HG03064 (cell line): ENCODE measurements at regions not wholly inside any gene's neighbourhood (a gene's known extent, or its start where the extent isn't known, plus 50 kb on each side); places are given as distances from the start of the nearest gene placed in this dataset.

Experiments used
- ATAC-seq: cut with Tn5 transposase; IDR thresholded peaks from one replicate; pipeline ENCODE4 v1.9.1; 2021; ENCODE audit warnings: low read depth; ENCODE audit not compliant: unreplicated experiment

DNA sequence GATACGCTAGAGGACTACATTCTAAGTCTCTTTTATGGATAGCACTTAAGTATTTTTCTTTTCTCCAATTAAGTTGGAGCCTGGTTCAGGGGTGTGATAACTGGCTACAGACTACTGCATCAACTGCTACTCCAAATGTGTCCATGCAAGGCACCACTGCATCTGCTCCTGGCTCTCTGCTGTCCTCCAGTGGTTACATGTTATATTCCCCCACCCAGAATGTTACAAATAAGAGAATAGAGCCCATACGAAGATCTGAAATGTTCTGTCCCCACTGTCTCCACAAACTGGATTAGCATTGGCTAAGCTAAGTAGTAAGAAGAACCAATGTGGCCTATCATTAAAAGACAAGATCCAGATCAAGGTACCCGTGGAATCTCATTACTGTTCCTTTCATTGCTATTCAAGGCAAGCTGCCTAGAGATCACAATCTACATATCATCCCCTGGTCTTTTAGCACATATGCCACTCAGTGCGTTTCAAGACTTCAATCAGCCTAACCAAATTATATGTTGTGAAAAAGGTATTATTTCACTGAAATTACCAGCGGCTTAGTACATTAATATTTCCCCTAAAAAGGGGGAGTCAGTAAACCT lies 308.3 kb upstream of the SLC8A1 start:
- no peak for ATAC-seq

GRCh38 chr2:40773291-40773690 lies 321.4 kb upstream of the SLC8A1 start:
- ATAC-seq, result no peak

GRCh38 chr2:40783704-40784103 lies 331.8 kb upstream of the SLC8A1 start:
- no peak for ATAC-seq

DNA sequence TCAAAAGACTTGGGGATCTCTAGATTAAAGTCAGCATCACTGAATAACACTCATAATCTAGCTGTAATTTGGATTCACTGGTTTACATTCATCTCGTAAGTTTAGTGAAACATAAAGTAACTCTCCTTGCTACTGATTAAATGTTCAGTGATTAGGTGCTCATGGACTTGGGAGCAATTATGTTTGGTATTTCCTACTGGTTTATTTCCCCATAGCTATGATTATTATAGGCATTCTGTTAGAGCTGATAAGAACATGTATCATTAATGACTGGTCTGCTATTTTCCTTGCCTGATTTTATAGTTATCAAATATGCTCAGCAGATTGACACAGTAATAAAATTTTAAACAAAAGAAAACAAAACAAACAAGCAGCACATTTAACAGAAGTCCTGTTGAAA lies 334.7 kb upstream of the SLC8A1 start:
- ATAC-seq, result no peak

DNA sequence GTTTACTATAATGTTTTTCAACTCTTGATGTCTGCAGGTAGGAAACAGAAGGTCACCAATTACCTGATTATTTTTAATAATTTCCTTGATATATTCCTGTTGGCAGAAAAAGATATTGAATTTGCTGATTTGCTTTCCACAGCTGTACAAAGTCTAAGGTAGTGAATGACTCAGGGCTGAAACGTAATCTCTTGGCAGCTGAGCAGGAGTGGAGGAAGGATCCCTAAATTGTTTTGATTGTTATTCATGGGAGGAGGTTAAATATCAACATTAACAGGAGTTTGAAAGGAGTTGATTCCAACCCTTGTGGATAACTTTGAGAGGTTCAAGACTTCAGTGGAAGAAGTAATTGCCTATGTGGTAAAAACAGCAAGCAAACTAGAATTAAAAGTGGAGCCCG lies 345.2 kb upstream of the SLC8A1 start:
- no peak for ATAC-seq

DNA sequence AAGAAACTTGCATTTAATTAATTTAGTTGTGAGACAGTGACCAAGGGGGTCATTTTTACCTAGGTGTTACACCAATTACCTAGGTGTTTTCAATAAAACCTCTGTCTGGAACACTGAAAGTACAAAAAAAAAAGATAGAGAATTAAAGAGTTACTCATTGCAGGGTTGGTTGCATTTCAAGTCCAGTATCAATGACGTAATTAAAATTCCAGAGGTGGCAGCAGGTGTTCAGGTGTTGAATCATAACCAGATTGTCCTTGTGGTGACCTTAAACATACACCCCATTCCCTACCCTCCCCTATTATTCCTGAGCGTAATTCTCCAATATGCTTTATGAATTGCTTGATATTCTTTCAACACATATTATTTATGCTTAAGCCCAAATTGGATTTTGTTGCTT lies 352.0 kb upstream of the SLC8A1 start:
- no peak for ATAC-seq

DNA sequence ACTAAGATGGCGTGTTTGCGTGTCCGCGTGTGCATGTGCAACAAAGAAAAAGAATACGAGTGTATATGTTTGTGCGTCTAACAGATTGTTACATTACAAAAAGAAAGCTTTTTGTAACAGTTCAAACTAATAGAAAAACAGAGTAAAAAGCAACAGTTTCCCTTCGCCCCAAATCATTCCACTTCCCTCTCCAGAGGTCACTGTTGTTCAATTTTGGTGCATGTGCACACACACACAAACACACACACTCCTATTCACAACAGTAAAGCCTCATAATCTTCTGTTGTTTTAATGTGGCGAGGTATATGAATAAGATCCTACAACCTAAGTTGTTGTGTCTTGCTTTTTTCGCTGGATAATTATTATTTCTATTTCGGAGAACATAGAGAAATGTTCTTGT lies 357.3 kb upstream of the SLC8A1 start:
- no peak for ATAC-seq

- no peak for ATAC-seq
These were observed 362.7 kb upstream of the SLC8A1 start for GRCh38 chr2:40814616-40815015.

GRCh38 chr2:40820319-40820718 lies 368.4 kb upstream of the SLC8A1 start:
- ATAC-seq, result no peak

- ATAC-seq, result no peak
These were observed 371.6 kb upstream of the SLC8A1 start for GRCh38 chr2:40823478-40823877.

DNA sequence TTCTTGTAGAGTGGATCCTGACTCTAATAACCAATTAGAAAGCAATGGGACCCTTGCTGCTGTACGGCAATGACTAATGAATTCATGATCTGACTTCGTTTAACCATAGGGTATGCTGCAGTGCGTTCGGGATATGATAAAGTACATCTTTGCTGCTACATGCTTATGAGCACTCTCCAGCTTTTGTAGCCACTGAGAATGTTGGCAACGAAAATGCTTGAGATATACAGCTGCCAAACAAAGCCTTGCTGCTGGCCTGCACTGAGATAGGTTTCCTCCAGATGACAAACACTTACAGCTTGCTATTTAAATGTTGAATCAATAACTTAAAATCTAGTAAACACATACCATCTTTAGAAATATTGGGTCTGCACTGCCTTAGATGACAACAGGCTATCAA lies 372.4 kb upstream of the SLC8A1 start:
- ATAC-seq, result no peak

GRCh38 chr2:40827392-40827791 lies 375.5 kb upstream of the SLC8A1 start:
- ATAC-seq, result no peak

DNA sequence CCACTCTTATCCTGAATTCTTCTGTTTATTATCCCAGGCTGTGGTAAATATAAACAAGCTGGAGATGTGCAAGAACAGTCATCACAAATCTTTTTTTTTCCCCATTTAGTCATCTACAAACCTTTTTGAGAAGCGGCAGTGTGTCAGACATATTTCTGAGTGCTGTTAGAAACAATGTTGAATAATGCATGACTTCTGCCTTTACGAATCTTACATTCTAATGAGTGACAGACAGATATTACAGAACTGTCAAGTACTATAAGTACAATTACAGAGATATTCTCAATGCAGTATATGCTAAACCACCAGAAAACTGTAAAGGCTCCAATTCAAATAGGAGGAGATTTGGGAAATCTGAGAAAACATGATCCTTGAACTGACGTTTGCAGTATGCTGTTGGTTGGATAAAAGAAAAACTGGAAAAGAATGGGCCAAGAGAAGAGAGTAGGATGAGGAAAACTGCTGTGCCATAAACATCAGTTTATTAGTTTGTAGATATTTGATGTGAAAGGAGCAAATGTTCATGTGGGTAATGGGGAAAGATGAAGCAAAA lies 379.5 kb upstream of the SLC8A1 start:
- ATAC-seq, result no peak

DNA sequence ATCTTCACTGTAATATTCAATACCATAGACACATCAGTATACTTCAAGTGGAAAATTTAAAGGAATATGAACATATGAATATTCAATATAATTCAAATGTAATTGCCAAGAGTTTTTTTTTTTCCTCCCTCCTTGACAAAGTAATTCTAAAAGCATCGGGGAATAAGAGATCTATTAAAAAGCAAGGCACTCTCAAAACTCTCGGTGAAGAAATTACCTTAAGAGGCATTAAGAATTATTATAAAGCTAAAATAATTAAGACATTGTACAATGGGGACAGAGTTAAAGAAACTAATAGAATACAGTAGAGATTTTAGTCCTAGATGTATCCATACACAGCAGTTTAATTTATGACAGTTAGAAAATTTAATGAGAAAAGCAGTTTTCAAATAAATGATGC lies 390.0 kb upstream of the SLC8A1 start:
- no peak for ATAC-seq

- no peak for ATAC-seq
These were observed 392.7 kb upstream of the SLC8A1 start for GRCh38 chr2:40844353-40845277.

DNA sequence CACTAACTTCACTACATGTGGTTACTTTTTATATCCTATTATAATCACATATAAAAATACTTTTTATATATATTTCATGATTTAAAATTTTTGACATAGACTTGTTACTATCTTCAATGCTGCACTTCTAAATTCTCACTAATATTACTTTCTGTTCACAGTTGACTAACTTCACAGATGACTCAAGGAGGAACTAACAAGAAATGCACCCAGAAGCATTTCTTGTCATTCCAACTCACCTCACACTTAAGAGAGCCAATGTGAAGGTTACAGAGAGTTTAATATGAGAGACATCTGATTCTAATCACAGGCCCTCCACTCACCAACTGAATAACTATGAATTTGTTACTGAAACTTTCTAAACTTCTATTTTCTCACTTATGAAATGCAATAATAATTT lies 399.8 kb upstream of the SLC8A1 start:
- no peak for ATAC-seq

DNA sequence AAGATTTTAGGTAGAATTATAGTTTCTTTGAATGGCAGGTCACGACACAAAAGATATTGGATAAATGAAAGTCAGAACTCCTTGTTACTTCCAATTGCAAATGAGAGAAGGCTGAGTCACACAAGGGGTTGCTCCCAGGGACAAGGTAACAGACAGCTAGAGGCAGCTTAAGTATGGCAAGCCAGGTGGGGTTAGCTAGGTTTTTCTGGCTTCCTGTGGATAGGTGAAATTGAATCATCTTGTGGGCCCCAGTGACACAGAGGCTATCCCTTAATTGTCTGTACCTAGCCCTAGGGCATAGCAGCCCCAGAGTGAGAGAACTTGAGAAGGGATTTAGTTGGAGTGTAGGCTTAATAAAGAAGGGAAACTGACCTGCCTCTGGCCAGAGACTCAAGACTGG lies 407.7 kb upstream of the SLC8A1 start:
- ATAC-seq, result no peak

GRCh38 chr2:40867829-40868228 lies 415.9 kb upstream of the SLC8A1 start:
- ATAC-seq, result no peak

DNA sequence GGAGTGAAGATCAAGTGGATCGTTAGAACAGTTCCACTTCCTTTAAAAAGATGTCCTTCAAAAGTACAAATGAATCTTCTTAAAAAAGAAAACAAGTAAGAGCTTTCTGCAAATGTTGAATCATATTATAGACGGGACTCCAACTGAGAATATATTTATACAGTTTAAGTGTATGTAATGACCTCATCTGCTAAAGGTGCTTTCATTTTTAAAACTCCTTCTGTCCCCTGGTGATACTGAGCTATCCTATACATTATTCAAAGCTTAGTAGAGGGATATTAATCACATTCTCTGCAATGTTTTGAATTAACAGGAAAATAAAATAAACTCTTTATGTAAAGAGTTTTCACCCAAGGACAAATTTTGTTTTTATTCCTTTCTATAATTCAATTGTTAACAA lies 420.7 kb upstream of the SLC8A1 start:
- no peak for ATAC-seq

DNA sequence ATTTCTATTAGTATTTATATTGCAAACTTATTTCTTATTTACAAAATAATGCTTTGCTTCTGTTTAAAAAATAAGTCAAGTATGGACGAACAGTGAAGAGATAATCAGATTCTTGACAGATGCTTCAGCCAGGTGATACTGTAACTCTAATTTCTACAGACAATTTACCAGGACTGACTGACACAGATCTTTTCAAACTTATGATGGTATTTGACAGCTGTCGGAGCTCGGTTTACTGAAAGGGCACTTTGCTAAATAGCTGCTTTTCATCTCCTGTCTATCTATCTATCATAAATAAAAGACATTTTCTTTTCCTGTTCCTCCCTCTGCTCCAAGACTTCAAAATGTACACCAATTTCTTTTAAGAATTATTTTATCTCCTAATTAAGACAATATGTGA lies 422.5 kb upstream of the SLC8A1 start:
- ATAC-seq, result no peak

GRCh38 chr2:40877734-40878288 lies 425.9 kb upstream of the SLC8A1 start:
- no peak for ATAC-seq

DNA sequence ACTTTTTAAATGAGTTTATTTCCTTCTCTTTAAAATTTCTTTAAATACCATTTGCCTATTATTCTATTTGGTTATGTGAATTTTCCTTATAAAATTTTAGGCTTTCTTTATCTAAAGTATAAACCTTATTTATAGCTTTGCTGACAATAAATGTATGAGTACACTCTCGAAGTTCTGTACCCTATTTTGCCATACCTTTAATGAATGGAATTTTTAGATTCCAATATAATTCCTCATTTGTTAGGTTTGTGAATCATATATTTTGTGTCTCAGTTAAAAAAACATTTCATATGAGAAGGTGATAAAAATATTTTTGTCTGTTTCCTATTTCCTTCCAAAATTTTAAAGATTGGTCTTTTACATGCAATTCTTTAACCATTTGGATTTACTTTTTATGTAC lies 427.4 kb upstream of the SLC8A1 start:
- ATAC-seq, result no peak
